T-cell (primary cell): ENCODE measurements at regions not wholly inside any gene's neighbourhood (a gene's known extent, or its start where the extent isn't known, plus 50 kb on each side); places are given as distances from the start of the nearest gene placed in this dataset.
A peak's percentile ranks its signal among the peaks of the same experiment; 100 is the strongest.

Experiments
- ATAC-seq, 4 experiments: fragments of 200-7000 bp in 3 of 4; fragments of 150-1000 bp in 1 of 4; cut with Tn5 transposase; replicated peaks in 1 of 4; 1 replicate in 3 of 4; 2 replicates in 1 of 4; pipeline ENCODE4 v1.10.0; 2021; ENCODE audit warnings: moderate library complexity in 3 of 4, mild to moderate bottlenecking in 2 of 4, moderate number of reproducible peaks in 1 of 4
- CTCF ChIA-PET, 2 donors: fragments of 300-600 bp; sonication (Branson Sonifier 250); formaldehyde crosslinking; loops; one replicate each; lab custom pipeline; 2022; ENCODE audit warnings: antibody characterized with exemption in 2 of 2; lab: Charles Lee
- POLR2A ChIA-PET, 2 donors: fragments of 300-600 bp; sonication (Branson Sonifier 250); formaldehyde crosslinking; loops; one replicate each; lab custom pipeline; 2022; ENCODE audit warnings: antibody characterized with exemption in 2 of 2; lab: Charles Lee
- DNase-seq, 35 experiments: peaks; one replicate each; pipeline versions ENCODE4 v3.0.0 to v3.0.0-alpha.2; 2013 to 2023
- H3K27ac ChIP-seq: one replicate; pipeline ENCODE4 v1.5.1; 2013; ENCODE audit warnings: low read length
- H3K27me3 ChIP-seq, 2 experiments: replicated peaks in 1 of 2; 1 replicate in 1 of 2; 2 replicates in 1 of 2; pipeline versions ENCODE4 v1.6.1 to v1.7.0; 2013; ENCODE audit warnings: low read length in 1 of 2, mixed read lengths in 1 of 2; ENCODE audit not compliant: control insufficient read depth in 2 of 2, insufficient read depth in 2 of 2; ENCODE audit errors: extremely low read depth in 1 of 2
- H3K36me3 ChIP-seq, 2 donors: 1 replicate in 1 of 2; 2 replicates in 1 of 2; pipeline versions ENCODE4 v1.6.1 to v1.7.0; 2013; ENCODE audit warnings: low read length in 1 of 2; ENCODE audit not compliant: control insufficient read depth in 2 of 2, insufficient read depth in 1 of 2; ENCODE audit errors: extremely low read depth in 1 of 2
- H3K4me1 ChIP-seq, 2 experiments: 1 replicate in 1 of 2; 2 replicates in 1 of 2; pipeline versions ENCODE4 v1.6.1 to v1.7.0; 2013; ENCODE audit warnings: low read length in 2 of 2, mixed read lengths in 1 of 2; ENCODE audit not compliant: insufficient read depth in 2 of 2, control insufficient read depth in 1 of 2; ENCODE audit errors: extremely low read depth in 1 of 2
- H3K4me3 ChIP-seq, 2 donors: 1 replicate in 1 of 2; 2 replicates in 1 of 2; pipeline versions ENCODE4 v1.5.1 to v1.7.0; 2013; ENCODE audit warnings: mild to moderate bottlenecking in 2 of 2, low read length in 1 of 2, moderate library complexity in 1 of 2; ENCODE audit not compliant: control insufficient read depth in 1 of 2; ENCODE audit errors: extremely low read depth in 1 of 2
- H3K9me3 ChIP-seq: 2 replicates; pipeline ENCODE4 v1.7.0; 2013
- H3K27ac Mint-ChIP-seq, 2 donors: one replicate each; pipeline ENCODE4 v1.8.0; 2020 to 2021; ENCODE audit warnings: mild to moderate bottlenecking in 2 of 2, mixed read lengths in 2 of 2
- H3K27me3 Mint-ChIP-seq, 2 donors: one replicate each; pipeline ENCODE4 v1.8.0; 2021 to 2022; ENCODE audit warnings: mixed read lengths in 2 of 2
- H3K36me3 Mint-ChIP-seq: one replicate; pipeline ENCODE4 v1.8.0; 2021; ENCODE audit warnings: mixed read lengths
- H3K4me1 Mint-ChIP-seq, 3 donors: one replicate each; pipeline ENCODE4 v1.8.0; 2020 to 2022; ENCODE audit warnings: mixed read lengths in 3 of 3, mild to moderate bottlenecking in 1 of 3
- H3K4me3 Mint-ChIP-seq, 3 donors: one replicate each; pipeline ENCODE4 v1.8.0; 2020 to 2022; ENCODE audit warnings: mild to moderate bottlenecking in 3 of 3, mixed read lengths in 3 of 3, moderate library complexity in 3 of 3
- H3K9me3 Mint-ChIP-seq, 3 donors: one replicate each; pipeline ENCODE4 v1.8.0; 2020 to 2022; ENCODE audit warnings: mixed read lengths in 3 of 3
- WGBS: methylation state at CpG from one replicate; pipeline ENCODE4 v1.1.5; 2013; ENCODE audit warnings: missing lambda C conversion rate; ENCODE audit not compliant: insufficient coverage; 5-methylcytosine and 5-hydroxymethylcytosine counted together

- peak overlapping the region in 1 of 2 donors; percentile 50 for H3K4me3 ChIP-seq
- H3K27ac ChIP-seq, result peak overlapping the region; percentile 100
- H3K4me1 ChIP-seq, result peaks cover 10 to 75% of the 10 kb centered on the region in 2 experiments
- no peaks in the 10 kb centered on the region for H3K9me3 Mint-ChIP-seq
- POLR2A ChIA-PET, result interaction anchor here in 1 of 2 donors (0.6 to 1.6 kb wide), 5 partner anchors 40 to 322 kb away, joined by 3 to 17 read pairs (median 4); no protein-coding TSS in a partner anchor
- peak; percentile 91 to 94 (median 93) for ATAC-seq
- no peaks in the 10 kb centered on the region for H3K36me3 ChIP-seq
- WGBS, result 0% methylated on average over 1 of the region's 17 CpGs
- CTCF ChIA-PET, result no interaction called here
- peaks cover 3% of the 10 kb centered on the region for H3K36me3 Mint-ChIP-seq
- peak; percentile 33 to 89 (median 72) for DNase-seq
- H3K4me1 Mint-ChIP-seq, result peaks cover 55 to 72% (median 61%) of the 10 kb centered on the region in 3 donors
- peak overlapping the region; percentile 90 to 93 for H3K27ac Mint-ChIP-seq
- peak overlapping the region; percentile 67 to 76 (median 69) for H3K4me3 Mint-ChIP-seq
- H3K27me3 Mint-ChIP-seq, result peaks cover 0 to 1% of the 10 kb centered on the region in 2 donors
- no peaks in the 10 kb centered on the region for H3K9me3 ChIP-seq
- H3K27me3 ChIP-seq, result no peaks in the 10 kb centered on the region
Measured at GRCh38 chrX:39854772-39855747, 242.7 kb downstream of the BCOR start.

GRCh38 chrX:39855748-39856129 lies 242.0 kb downstream of the BCOR start:
- ATAC-seq, result peak; percentile 63 to 74 (median 69)
- Histone ChIP-seq H3K27ac (peak overlapping the region; percentile 100), H3K27me3 (no peaks in the 10 kb centered on the region), H3K36me3 (no peaks in the 10 kb centered on the region), H3K4me3 (peak overlapping the region in 1 of 2 donors; percentile 50), H3K4me1 (peaks cover 13 to 78% of the 10 kb centered on the region in 2 experiments), H3K9me3 (no peaks in the 10 kb centered on the region)
- Mint-ChIP-seq H3K4me3 (peak overlapping the region; percentile 67 to 76 (median 69)), H3K4me1 (peaks cover 54 to 73% (median 61%) of the 10 kb centered on the region in 3 donors), H3K9me3 (no peaks in the 10 kb centered on the region), H3K27ac (peak overlapping the region; percentile 90 to 93), H3K27me3 (no peaks in the 10 kb centered on the region), H3K36me3 (peaks cover 3% of the 10 kb centered on the region)
- CTCF ChIA-PET, result no interaction called here
- peak; percentile 32 to 82 (median 62) for DNase-seq
- no CpG with 5 or more reads among the region's 10 CpGs for WGBS
- POLR2A ChIA-PET, result interaction anchor here in 1 of 2 donors (1.6 kb wide), 1 partner anchor 241 kb away, joined by 4 read pairs; no protein-coding TSS in a partner anchor

GRCh38 chrX:39856472-39857121 lies 241.2 kb downstream of the BCOR start:
- no peak overlapping the region for H3K27ac ChIP-seq
- POLR2A ChIA-PET, result no interaction called here
- CTCF ChIA-PET, result interaction anchor here in 1 of 2 donors (0.6 kb wide), 1 partner anchor 94 kb away, joined by 3 read pairs; no protein-coding TSS in a partner anchor
- Mint-ChIP-seq H3K36me3 (peaks cover 3% of the 10 kb centered on the region), H3K27ac (peak overlapping the region in 1 of 2 donors; percentile 9), H3K27me3 (no peaks in the 10 kb centered on the region), H3K4me1 (peaks cover 51 to 69% (median 67%) of the 10 kb centered on the region in 3 donors), H3K4me3 (no peak overlapping the region), H3K9me3 (no peaks in the 10 kb centered on the region)
- whole genome bisulfite sequencing, result no CpG with 5 or more reads among the region's 7 CpGs
- no peaks in the 10 kb centered on the region for H3K27me3 ChIP-seq
- DNase-seq, result no peak
- H3K4me1 ChIP-seq, result peaks cover 13 to 75% of the 10 kb centered on the region in 2 experiments
- no peak overlapping the region for H3K4me3 ChIP-seq
- no peaks in the 10 kb centered on the region for H3K9me3 ChIP-seq
- no peak for ATAC-seq
- no peaks in the 10 kb centered on the region for H3K36me3 ChIP-seq

GRCh38 chrX:39857780-39858179 lies 240.0 kb downstream of the BCOR start:
- Mint-ChIP-seq H3K4me1 (peaks cover 47 to 63% (median 61%) of the 10 kb centered on the region in 3 donors), H3K27me3 (no peaks in the 10 kb centered on the region), H3K4me3 (no peak overlapping the region), H3K27ac (no peak overlapping the region), H3K9me3 (no peaks in the 10 kb centered on the region), H3K36me3 (no peaks in the 10 kb centered on the region)
- Histone ChIP-seq H3K27me3 (no peaks in the 10 kb centered on the region), H3K4me1 (peaks cover 13 to 65% of the 10 kb centered on the region in 2 experiments), H3K27ac (no peak overlapping the region), H3K4me3 (no peak overlapping the region), H3K9me3 (no peaks in the 10 kb centered on the region), H3K36me3 (no peaks in the 10 kb centered on the region)
- ATAC-seq, result no peak
- no CpG with 5 or more reads among the region's 3 CpGs for WGBS
- ChIA-PET CTCF (no interaction called here), POLR2A (interaction anchor here in 1 of 2 donors (0.6 kb wide), 1 partner anchor 27 kb away, joined by 4 read pairs; no protein-coding TSS in a partner anchor)
- peak in 1 of 35 experiments; percentile 1 for DNase-seq

GRCh38 chrX:39859991-39860861 lies 237.5 kb downstream of the BCOR start:
- H3K36me3 Mint-ChIP-seq, result no peaks in the 10 kb centered on the region
- H3K27ac Mint-ChIP-seq, result peak overlapping the region; percentile 71 to 89
- ChIA-PET CTCF (no interaction called here), POLR2A (interaction anchor here in 1 of 2 donors (0.6 kb wide), 2 partner anchors 223 to 726 kb away, joined by 3 read pairs; no protein-coding TSS in a partner anchor)
- WGBS, result 21% methylated on average over 6 of the region's 13 CpGs
- peaks cover 29 to 45% (median 40%) of the 10 kb centered on the region in 3 donors for H3K4me1 Mint-ChIP-seq
- H3K27me3 Mint-ChIP-seq, result no peaks in the 10 kb centered on the region
- H3K4me1 ChIP-seq, result peaks cover 7 to 44% of the 10 kb centered on the region in 2 experiments
- no peaks in the 10 kb centered on the region for H3K27me3 ChIP-seq
- peak overlapping the region in 1 of 3 donors; percentile 29 for H3K4me3 Mint-ChIP-seq
- H3K9me3 ChIP-seq, result no peaks in the 10 kb centered on the region
- H3K9me3 Mint-ChIP-seq, result no peaks in the 10 kb centered on the region
- no peak overlapping the region for H3K4me3 ChIP-seq
- ATAC-seq, result peak; percentile 31 to 43 (median 40)
- no peaks in the 10 kb centered on the region for H3K36me3 ChIP-seq
- peak overlapping the region; percentile 12 for H3K27ac ChIP-seq
- peak in 31 of 35 experiments; percentile 10 to 71 (median 30) for DNase-seq
